H9 (cell line): ENCODE measurements at regions not wholly inside any gene's neighbourhood (a gene's known extent, or its start where the extent isn't known, plus 50 kb on each side); places are given as distances from the start of the nearest gene placed in this dataset.

Experiments used
- DNase-seq: peaks from one replicate; pipeline ENCODE4 v3.0.0-alpha.2; 2017
- H2AFZ ChIP-seq: one replicate; pipeline ENCODE4 v1.6.1; 2013; ENCODE audit warnings: mild to moderate bottlenecking, low read length, control low read depth, moderate library complexity
- H2AK5ac ChIP-seq: 2 replicates; pipeline ENCODE4 v1.6.1; 2013; ENCODE audit warnings: low read length, control low read depth, mixed read lengths; ENCODE audit not compliant: insufficient read length
- H2BK120ac ChIP-seq: one replicate; pipeline ENCODE4 v1.6.1; 2013; ENCODE audit warnings: low read depth, mild to moderate bottlenecking, low read length, control low read depth, inconsistent platforms; ENCODE audit not compliant: poor library complexity, severe bottlenecking
- H2BK12ac ChIP-seq: 2 replicates; pipeline ENCODE4 v1.6.1; 2013; ENCODE audit warnings: low read length, control low read depth, mixed read lengths, low read depth; ENCODE audit not compliant: insufficient read length
- H2BK15ac ChIP-seq: 2 replicates; pipeline ENCODE4 v1.6.1; 2013; ENCODE audit warnings: low read depth, low read length, control low read depth
- H2BK20ac ChIP-seq: one replicate; pipeline ENCODE4 v1.6.1; 2013; ENCODE audit warnings: low read depth, mild to moderate bottlenecking, low read length, control low read depth, inconsistent platforms; ENCODE audit not compliant: poor library complexity, severe bottlenecking
- H2BK5ac ChIP-seq: 2 replicates; pipeline ENCODE4 v1.6.1; 2013; ENCODE audit warnings: low read length, control low read depth, mixed read lengths; ENCODE audit not compliant: insufficient read length
- H3K14ac ChIP-seq: 2 replicates; pipeline ENCODE4 v1.6.1; 2013; ENCODE audit warnings: low read length, control low read depth; ENCODE audit not compliant: insufficient read depth
- H3K18ac ChIP-seq: 2 replicates; pipeline ENCODE4 v1.6.1; 2013; ENCODE audit warnings: low read depth, mild to moderate bottlenecking, mixed read lengths, low read length, control low read depth; ENCODE audit not compliant: insufficient read length
- H3K23ac ChIP-seq: 2 replicates; pipeline ENCODE4 v1.6.1; 2013; ENCODE audit warnings: low read length, control low read depth, mixed read lengths, low read depth; ENCODE audit not compliant: insufficient read length
- H3K23me2 ChIP-seq: 2 replicates; pipeline ENCODE4 v1.6.1; 2013; ENCODE audit warnings: low read depth, mild to moderate bottlenecking, mixed read lengths, low read length, control low read depth; ENCODE audit not compliant: insufficient read length, poor library complexity, severe bottlenecking
- H3K27ac ChIP-seq: 2 replicates; pipeline ENCODE4 v1.5.1; 2013; ENCODE audit warnings: low read length, control low read depth, mixed read lengths, low read depth; ENCODE audit not compliant: insufficient read length
- H3K27me3 ChIP-seq: 2 replicates; pipeline ENCODE4 v1.6.1; 2013; ENCODE audit warnings: low read length, control low read depth, inconsistent platforms; ENCODE audit not compliant: insufficient read depth
- H3K4ac ChIP-seq: 2 replicates; pipeline ENCODE4 v1.6.1; 2013; ENCODE audit warnings: low read depth, mild to moderate bottlenecking, control low read depth, inconsistent platforms, low read length, moderate library complexity
- H3K4me1 ChIP-seq: 2 replicates; pipeline ENCODE4 v1.6.1; 2013; ENCODE audit warnings: low read length, control low read depth, inconsistent platforms; ENCODE audit not compliant: insufficient read depth
- H3K4me2 ChIP-seq: 2 replicates; pipeline ENCODE4 v1.6.1; 2013; ENCODE audit warnings: low read length, control low read depth, mixed read lengths; ENCODE audit not compliant: insufficient read length, insufficient read depth
- H3K56ac ChIP-seq: 2 replicates; pipeline ENCODE4 v1.6.1; 2013; ENCODE audit warnings: low read depth, mild to moderate bottlenecking, mixed read lengths, low read length, control low read depth; ENCODE audit not compliant: insufficient read length
- H3K79me1 ChIP-seq: 2 replicates; pipeline ENCODE4 v1.6.1; 2013; ENCODE audit warnings: low read depth, mild to moderate bottlenecking, moderate library complexity, low read length, control low read depth, inconsistent platforms; ENCODE audit not compliant: insufficient read depth, poor library complexity, severe bottlenecking
- H3K79me2 ChIP-seq: 2 replicates; pipeline ENCODE4 v1.6.1; 2013; ENCODE audit warnings: low read length, control low read depth, inconsistent platforms; ENCODE audit not compliant: insufficient read depth
- H3K9ac ChIP-seq: 2 replicates; pipeline ENCODE4 v1.6.1; 2013; ENCODE audit warnings: low read length, control low read depth, mixed read lengths; ENCODE audit not compliant: insufficient read length; ENCODE audit errors: extremely low read depth
- H3K9me3 ChIP-seq: one replicate; pipeline ENCODE4 v1.6.1; 2013; ENCODE audit warnings: low read depth, low read length, inconsistent platforms; ENCODE audit not compliant: control insufficient read depth
- H3T11ph ChIP-seq: one replicate; pipeline ENCODE4 v1.6.1; 2013; ENCODE audit warnings: mild to moderate bottlenecking, low read length, control low read depth, inconsistent platforms
- H4K20me1 ChIP-seq: one replicate; pipeline ENCODE4 v1.6.1; 2013; ENCODE audit not compliant: control insufficient read depth, insufficient read length, insufficient read depth
- H4K5ac ChIP-seq: 2 replicates; pipeline ENCODE4 v1.6.1; 2013; ENCODE audit warnings: low read depth, mild to moderate bottlenecking, mixed read lengths, low read length, control low read depth; ENCODE audit not compliant: insufficient read length
- H4K8ac ChIP-seq: replicated peaks from 2 replicates; pipeline ENCODE4 v1.6.1; 2013; ENCODE audit warnings: low read length, control low read depth, mixed read lengths, low read depth; ENCODE audit not compliant: insufficient read length
- H4K91ac ChIP-seq: 2 replicates; pipeline ENCODE4 v1.6.1; 2013; ENCODE audit warnings: low read depth, mild to moderate bottlenecking, moderate library complexity, mixed read lengths, low read length, control low read depth; ENCODE audit not compliant: insufficient read length
- H3K27ac Mint-ChIP-seq, 3 experiments: 2 replicates in 2 of 3; 3 replicates in 1 of 3; pipeline ENCODE4 v1.8.0; 2020 to 2021; ENCODE audit warnings: mixed read lengths in 3 of 3, mild to moderate bottlenecking in 1 of 3, moderate library complexity in 1 of 3
- H3K27me3 Mint-ChIP-seq: 2 replicates; pipeline ENCODE4 v1.8.0; 2021; ENCODE audit warnings: low read depth, mild to moderate bottlenecking, moderate library complexity, mixed read lengths
- H3K36me3 Mint-ChIP-seq, 3 experiments: 2 replicates in 2 of 3; 3 replicates in 1 of 3; pipeline ENCODE4 v1.8.0; 2020 to 2021; ENCODE audit warnings: low read depth in 3 of 3, mixed read lengths in 3 of 3; ENCODE audit not compliant: insufficient read depth in 1 of 3
- H3K4me1 Mint-ChIP-seq, 2 experiments: 2 replicates each; pipeline ENCODE4 v1.8.0; 2020; ENCODE audit warnings: mixed read lengths in 2 of 2
- H3K4me3 Mint-ChIP-seq, 2 experiments: 2 replicates in 1 of 2; 3 replicates in 1 of 2; pipeline ENCODE4 v1.8.0; 2020 to 2021; ENCODE audit warnings: mild to moderate bottlenecking in 2 of 2, mixed read lengths in 2 of 2, moderate library complexity in 1 of 2
- H3K9me3 Mint-ChIP-seq, 2 experiments: 2 replicates in 1 of 2; 3 replicates in 1 of 2; pipeline ENCODE4 v1.8.0; 2020; ENCODE audit warnings: mild to moderate bottlenecking in 2 of 2, mixed read lengths in 2 of 2, moderate library complexity in 1 of 2
- WGBS: extraction: QIAGEN DNeasy Blood & Tissue Kit; methylation state at CpG from one replicate; pipeline ENCODE4 v1.1.7; 2013; ENCODE audit warnings: missing lambda C conversion rate, low lambda C conversion rate, mixed read lengths; ENCODE audit not compliant: insufficient read length; ENCODE audit errors: extremely low coverage; 5-methylcytosine and 5-hydroxymethylcytosine counted together
- TF ChIP-seq, protein P1 (sequence below): fragments of 200-600 bp; sonication (generic); conservative IDR thresholded peaks from 3 replicates; pipeline ENCODE4 v1.8.0; 2021; ENCODE audit warnings: antibody characterized with exemption, mild to moderate bottlenecking

DNA sequence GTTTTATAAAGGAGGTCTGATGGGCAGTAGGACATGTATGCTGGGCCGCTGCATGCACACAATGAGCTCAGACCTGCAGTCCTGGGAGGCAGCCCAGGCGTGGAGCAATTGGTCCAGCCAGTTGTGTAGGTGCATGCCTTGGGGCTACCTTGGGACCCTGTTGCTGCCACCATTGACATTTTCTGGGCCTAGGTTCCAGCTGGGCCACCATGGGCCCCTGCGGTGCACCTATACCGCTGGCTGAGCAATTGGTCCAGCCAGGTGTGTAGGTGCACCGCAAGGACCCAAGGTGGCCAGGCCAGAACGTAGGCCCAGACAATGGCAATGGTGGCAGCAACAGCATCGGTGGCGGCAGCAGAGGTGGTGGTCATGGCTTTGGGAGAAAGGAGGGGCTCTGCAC, 143.9 kb downstream of the PXDC1 start:
- TF ChIP-seq, protein P1, sequence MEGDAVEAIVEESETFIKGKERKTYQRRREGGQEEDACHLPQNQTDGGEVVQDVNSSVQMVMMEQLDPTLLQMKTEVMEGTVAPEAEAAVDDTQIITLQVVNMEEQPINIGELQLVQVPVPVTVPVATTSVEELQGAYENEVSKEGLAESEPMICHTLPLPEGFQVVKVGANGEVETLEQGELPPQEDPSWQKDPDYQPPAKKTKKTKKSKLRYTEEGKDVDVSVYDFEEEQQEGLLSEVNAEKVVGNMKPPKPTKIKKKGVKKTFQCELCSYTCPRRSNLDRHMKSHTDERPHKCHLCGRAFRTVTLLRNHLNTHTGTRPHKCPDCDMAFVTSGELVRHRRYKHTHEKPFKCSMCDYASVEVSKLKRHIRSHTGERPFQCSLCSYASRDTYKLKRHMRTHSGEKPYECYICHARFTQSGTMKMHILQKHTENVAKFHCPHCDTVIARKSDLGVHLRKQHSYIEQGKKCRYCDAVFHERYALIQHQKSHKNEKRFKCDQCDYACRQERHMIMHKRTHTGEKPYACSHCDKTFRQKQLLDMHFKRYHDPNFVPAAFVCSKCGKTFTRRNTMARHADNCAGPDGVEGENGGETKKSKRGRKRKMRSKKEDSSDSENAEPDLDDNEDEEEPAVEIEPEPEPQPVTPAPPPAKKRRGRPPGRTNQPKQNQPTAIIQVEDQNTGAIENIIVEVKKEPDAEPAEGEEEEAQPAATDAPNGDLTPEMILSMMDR, result no peak
- H3K4me1 Mint-ChIP-seq, result peaks cover 1 to 4% of the 10 kb centered on the region in 2 experiments; a peak in 3 of 4 replicates

More for the DNA sequence above, 143.9 kb downstream of the PXDC1 start:
- WGBS, result no CpG with 5 or more reads among the region's 8 CpGs
- Histone ChIP-seq H2BK120ac (no peak overlapping the region), H3K9me3 (no peaks in the 10 kb centered on the region), H3K79me2 (no peaks in the 10 kb centered on the region), H2BK15ac (no peak overlapping the region), H3K14ac (no peak overlapping the region), H4K5ac (no peak overlapping the region), H3K79me1 (no peaks in the 10 kb centered on the region), H4K8ac (no peak overlapping the region), H3K4me1 (peaks cover 1% of the 10 kb centered on the region; the same call in 1 of the 2 replicates), H2AK5ac (no peak overlapping the region), H3K23ac (no peak overlapping the region), H2BK5ac (no peak overlapping the region), H2BK20ac (no peak overlapping the region), H3K56ac (no peak overlapping the region), H3K27me3 (no peaks in the 10 kb centered on the region), H3K4ac (no peak overlapping the region), H3K9ac (no peak overlapping the region), H4K20me1 (no peaks in the 10 kb centered on the region), H3K4me2 (no peak overlapping the region), H4K91ac (no peak overlapping the region), H3K18ac (no peak overlapping the region), H3T11ph (no peak overlapping the region), H2AFZ (no peak overlapping the region), H2BK12ac (no peak overlapping the region), H3K27ac (no peak overlapping the region), H3K23me2 (no peaks in the 10 kb centered on the region)
- no peaks in the 10 kb centered on the region for H3K36me3 Mint-ChIP-seq
- peaks cover 0 to 4% of the 10 kb centered on the region in 2 experiments; a peak in 2 of 5 replicates for H3K9me3 Mint-ChIP-seq
- no peak for DNase-seq
- no peaks in the 10 kb centered on the region; the same call in none of the 2 replicates for H3K27me3 Mint-ChIP-seq
- H3K4me3 Mint-ChIP-seq, result no peak overlapping the region
- H3K27ac Mint-ChIP-seq, result no peak overlapping the region
